Ammon's horn (tissue), 1 donor: ENCODE measurements at regions not wholly inside any gene's neighbourhood (a gene's known extent, or its start where the extent isn't known, plus 50 kb on each side); places are given as distances from the start of the nearest gene placed in this dataset.

Experiments used
- DNase-seq: peaks from one replicate; pipeline ENCODE4 v3.0.0-alpha.2; 2016; ENCODE audit warnings: low spot score

DNA sequence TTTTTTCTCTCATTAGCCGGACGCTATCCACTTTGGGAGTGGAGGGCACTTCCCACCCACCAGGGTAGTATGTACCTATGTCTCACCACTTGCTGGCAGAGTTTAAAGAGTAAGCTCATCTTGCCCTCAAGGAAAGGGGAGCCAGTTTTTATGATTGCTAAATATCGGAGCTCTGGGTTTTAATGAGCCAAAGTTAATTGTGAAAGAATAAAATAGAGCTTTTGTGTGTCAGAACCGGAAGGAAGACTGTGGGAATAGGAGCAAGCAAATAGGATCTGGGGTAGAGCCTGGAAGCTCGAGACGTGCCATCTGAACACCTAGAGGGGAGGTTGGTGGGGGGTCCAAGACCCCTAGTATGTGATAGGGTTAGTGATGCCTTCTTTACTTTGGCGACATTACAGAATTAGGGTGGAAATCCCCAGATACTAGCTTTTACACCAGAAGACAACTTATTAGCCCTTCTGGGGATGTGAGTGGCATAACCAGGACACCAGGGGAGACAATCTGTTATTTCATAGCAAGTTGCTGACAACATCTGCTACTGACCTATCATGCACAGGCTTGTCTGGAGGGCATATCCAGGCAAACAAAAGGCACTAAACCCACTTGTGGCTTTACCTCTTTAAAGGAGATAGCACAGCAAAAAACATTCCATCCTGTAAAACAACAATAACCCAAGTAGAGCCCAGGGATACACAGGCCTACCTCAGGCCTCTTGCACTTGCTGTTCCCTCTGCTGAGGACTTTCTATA lies 333.8 kb downstream of the ZNF621 start:
- no peak for DNase-seq

DNA sequence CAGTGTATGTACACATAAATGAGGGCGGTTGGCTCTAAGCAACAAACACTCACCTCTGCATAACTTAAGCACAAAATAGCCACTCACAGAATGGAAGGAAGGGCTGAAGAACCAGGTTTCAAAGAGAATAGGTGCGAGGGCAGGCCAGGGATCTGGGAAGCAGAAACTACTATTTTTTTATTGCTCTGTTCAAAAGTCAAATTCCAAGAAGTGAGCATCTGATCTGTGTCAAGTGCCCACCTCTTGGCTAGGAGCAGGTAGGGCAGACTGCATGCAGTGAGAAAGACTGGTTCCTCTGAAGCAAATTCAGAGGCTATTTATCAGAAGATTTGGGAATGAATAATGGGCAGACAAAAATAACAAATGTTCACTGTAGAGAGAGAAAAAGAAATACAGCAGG lies 336.4 kb upstream of the CTNNB1 start:
- DNase-seq: no peak

DNA sequence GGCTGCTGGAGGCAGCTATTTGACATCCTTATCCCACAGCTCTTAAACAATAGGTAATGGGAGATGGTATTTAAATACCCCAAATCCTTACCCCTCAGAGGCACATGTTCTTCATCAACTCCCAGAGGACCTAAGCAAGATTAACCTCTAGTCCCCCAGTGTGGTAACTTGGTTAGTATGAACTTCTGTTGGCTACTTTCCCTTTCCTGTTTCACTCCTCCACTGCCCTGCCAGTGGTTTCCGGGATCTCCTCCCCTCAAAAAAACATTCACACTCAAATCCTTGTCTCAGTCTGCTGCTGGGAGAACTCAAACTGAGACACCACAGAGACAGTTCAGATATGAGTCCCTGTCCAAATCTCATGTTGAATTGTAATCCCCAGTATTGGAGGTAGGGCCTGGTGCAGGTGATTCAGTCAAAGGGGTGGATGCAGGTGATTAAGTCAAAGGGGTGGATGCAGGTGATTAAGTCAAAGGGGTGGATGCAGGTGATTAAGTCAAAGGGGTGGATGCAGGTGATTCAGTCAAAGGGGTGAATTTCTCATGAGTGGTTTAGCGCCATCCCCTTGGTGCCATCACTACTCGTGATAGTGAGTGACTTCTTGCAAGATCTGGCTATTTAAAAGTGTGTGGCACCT lies 335.0 kb upstream of the CTNNB1 start:
- DNase-seq: no peak

DNA sequence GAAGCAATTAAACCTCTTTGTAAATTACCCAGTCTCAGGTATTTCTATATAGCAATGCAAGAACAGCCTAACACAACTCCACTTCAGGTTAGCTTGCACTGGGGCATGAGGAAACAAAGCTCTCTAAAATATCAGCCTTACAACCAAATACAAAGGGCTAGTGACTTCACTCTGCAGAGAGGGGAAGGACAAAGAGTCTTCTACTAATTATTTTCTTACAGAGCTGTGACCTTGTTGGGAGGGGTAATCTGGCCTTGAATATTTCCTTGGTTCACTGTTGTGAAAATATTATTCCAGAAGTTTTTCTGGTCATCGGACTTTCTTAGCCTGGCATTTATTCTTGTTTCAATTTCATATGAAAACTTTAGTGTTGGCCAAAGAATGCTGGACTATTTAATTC lies 334.4 kb upstream of the CTNNB1 start:
- DNase-seq: no peak

DNA sequence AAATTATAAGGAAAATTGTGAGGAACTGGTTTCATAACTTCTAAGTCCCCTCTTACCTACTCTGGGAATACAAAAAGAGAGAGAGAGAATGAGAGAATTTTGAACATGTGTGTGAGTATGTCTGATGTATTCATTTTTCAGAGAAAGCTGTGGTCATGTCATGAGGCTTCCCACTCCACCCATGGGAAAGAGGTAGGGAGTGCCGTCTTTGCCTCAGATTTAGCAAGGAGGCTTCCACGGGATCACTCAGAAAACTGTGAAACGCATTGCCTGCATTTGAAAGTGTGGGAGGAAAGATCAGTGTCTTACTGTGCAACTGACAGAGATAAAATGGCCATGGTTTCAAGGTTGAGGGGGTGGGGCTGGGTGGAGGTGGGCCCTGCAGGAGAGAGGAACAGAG lies 331.5 kb upstream of the CTNNB1 start:
- no peak for DNase-seq

DNA sequence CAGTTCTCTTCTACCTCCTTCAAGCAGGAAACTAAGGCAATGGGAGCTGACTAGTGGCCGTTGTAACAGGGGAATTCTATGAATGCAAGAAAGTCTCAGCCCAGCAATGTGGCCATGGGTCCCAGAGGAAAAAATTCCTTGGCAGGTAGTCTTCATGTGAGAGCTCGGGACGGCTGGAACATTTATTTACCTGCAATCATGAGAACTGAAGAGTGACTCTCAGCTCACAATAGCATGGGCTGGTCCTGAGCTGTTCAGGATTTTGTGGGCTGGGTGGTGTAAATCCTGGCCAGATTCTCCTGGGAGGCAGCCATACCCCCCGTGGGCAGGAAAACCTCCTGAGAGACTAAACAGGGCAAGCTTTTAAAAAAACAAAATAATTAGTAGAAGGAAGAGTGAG lies 330.3 kb upstream of the CTNNB1 start:
- no peak for DNase-seq

DNA sequence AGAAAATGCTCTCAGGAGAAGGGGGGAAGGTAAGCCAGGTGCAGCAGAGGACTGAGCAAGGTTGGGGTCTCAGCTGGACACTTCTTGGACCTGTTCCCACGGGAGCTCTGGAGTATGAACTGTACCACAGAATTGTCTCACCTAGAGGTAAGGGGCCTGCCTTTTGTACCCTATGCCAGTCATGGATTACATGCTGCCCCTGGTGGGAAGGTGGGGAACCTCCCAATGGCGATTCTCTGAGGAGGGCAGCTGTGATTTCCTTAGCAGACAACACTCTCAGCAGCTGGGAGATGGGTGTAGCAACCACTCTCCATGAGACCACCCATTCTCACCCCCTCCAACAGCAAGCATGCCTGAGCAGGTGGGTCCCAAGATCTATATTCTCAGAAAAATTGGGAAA lies 329.4 kb upstream of the CTNNB1 start:
- no peak for DNase-seq

DNA sequence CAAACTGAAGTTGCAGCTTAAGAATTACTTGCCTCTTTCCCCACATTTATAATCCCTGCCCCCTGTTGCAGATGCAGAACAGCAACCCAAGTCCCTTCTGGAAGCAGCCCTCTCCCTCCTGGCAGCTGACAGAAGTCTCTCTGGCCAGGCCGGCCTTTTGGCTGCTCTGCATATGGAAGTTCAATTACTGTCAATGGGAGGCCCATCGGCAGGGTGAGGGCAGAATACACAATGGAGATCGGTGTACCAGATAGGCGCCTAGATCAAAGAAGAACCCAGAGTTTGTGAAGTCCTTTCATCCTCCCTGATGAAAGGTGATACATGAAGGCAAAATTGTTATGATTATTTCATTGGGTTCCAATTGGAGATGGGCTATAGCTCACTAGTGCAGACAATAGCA lies 327.9 kb upstream of the CTNNB1 start:
- no peak for DNase-seq

DNA sequence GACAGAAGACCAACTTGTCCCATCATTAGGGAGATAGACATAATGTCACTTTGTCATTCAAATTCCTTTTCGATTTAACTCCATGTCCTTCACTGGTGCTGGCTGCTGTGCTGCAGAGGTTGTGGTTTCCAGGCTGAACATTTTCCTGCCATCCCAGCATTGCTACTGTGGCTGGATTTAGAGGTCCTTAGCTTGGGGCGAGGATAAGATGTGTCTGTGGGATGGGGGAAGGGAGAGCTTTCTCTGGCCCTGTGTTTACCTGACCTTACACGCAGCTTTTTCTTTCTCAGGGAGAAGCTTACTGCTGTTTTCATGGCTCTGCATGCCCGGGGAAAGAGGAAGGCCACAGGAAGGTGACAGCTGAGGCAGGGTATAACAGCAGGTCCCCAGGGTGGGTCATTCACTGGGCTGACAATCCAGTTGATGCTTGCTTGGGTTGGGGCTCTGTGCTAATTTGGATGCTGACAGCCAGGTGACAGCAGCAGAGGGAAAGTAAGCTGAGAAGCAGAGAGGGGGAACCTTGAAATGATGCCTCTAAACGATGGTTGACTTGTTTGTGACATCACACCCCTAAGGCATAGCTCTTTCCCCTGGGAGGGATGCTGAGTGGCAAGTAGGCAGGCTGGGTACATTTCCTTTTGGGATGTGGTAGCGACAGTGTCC lies 326.9 kb upstream of the CTNNB1 start:
- no peak for DNase-seq

DNA sequence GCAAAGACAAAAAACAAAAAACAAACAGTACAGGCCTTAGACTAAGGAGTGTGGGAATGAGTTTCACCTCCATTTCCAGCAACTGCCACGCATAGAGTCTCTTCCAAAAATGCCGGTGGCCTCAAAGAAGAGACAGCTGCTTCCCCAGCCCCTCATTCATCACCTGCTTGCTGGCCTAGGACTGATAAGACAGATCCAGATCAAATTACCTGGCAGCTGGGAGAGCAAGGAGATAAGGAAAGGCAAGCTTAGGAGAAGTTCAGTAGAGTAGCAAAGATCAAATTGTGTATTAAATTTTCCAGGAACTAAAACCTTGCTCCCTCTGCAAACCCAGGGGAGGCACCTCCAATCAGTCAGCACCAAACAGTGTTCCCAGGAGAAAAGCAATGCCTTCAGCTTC lies 325.8 kb upstream of the CTNNB1 start:
- no peak for DNase-seq

DNA sequence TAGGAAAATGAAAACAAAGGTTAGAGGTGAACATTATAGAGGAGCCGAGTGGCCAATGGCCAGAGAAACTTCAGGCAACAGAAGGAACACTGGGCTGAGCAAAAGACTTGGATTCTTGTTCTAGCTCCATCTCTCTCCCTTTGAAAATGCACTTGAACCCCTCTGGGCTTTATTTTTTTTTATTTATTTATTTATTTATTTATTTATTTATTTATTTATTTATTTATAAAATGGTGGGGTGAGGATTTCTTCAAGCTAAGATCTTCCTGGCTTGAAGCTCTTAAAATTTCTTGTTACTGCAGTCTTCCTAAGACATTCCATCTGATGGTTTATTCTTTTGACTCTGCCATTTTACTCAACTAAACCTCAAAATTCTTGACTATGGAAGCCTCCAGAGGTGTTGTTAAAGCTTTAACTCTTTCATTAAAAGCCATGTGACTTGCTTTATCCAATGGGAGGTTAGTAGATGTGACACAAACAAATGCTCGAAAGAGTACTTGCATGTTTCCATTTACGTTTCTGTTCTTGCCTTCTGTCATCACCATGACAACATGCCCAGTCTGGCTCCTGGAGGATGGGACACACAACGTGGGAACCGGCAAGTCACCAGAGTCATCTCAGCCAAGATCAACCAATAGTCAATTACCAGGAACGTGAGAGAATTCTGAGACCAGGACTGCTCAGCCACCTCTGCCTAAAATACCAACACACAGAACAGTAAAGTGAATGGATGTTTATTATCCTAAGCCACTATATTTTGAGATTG lies 325.2 kb upstream of the CTNNB1 start:
- DNase-seq: no peak

DNA sequence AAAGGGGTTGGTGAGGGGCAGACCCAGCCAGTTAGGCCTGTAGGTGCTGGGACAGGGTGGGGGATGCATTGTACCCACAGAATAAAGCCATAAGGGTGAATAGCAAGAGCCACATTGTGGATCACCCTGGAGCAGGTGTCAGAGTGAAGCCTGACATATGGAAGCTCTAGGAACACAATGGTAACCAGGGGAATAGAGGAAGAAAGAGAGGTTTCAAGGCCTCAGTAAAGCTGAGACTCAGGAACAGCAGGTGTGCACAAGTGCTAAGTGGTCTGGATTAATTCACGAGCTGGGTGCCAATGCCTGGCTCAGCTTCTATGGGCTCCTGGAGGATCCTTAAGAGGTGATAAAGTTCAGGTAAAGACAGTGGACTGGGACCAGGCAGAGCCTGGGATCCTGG lies 323.7 kb upstream of the CTNNB1 start:
- no peak for DNase-seq

DNA sequence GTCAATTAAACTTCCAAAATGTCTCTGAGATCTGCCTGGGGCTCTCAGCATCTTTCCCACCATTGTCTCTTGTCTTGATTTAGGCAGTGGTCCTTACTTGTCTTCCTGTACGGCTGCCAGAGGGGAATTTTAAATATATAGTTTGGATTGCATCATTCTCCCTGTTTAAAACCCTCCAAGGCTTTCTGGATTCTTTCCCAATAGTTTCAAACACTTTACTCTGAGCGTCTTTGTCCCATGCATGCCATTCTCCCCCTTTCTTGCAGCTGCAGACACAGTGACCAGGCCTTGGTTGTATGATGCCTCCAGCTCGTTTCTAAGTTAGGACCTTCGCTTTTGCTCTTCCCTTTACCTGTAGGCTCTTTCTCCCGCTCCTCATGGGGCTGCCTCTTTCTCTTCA lies 323.3 kb upstream of the CTNNB1 start:
- no peak for DNase-seq

DNA sequence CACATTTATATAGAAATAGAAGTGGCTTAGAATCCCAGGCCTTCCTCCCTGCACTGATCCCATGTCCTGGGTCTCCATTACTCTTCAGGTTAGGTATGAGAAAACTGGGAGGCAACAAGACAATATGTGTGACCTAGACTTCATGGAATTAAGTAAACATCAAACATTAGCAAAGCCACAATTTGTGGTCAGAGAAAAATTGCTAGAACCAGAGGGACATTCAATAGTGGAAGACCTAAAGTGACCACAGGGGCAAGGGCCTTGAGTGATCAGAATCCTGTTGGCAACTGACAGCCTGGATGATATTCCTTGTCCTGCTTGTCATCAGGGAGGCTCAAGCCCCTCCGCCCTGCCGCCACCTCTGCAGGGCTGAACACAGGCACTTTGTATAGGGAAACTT lies 322.8 kb upstream of the CTNNB1 start:
- no peak for DNase-seq

DNA sequence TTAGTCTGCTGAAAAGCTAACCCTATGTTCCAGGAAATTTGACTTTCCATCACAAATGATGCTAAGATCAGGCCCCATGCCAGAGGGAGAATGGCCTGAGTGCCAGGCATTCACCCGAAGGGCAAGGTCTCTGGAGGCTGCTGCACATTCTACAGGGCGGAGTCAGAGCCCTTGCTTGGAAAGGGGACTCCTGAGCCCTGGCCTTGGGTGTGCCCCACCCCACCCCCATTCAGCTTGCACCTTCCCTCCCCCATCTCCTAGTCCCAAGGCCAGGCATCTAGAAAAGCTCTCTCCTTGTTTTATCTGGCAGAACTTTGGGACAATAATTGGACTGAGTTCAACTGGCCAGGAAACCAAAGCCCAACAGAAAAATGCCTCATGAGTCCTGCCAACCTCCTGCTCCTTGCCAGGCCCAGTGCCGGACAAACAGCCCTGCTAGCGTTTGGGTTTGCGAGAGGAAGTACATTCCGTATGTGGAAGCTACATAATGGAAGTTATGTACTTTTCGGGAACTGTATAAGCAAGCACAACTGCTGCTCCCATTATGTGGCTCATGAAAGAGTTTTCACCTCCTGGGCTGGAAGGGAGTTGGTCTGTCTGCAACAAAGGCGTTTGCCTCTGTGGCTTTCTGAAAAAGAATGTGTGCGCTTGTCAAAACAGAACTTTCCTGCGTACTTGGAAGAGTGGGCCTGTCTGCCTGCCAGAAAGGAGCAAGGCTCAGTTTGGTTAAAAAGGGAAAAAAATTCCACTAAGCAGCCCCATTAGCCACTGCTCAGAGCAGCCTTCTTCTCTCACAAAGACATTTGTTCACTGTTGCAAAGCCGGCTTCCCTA lies 321.5 kb upstream of the CTNNB1 start:
- DNase-seq: peak; percentile 81

DNA sequence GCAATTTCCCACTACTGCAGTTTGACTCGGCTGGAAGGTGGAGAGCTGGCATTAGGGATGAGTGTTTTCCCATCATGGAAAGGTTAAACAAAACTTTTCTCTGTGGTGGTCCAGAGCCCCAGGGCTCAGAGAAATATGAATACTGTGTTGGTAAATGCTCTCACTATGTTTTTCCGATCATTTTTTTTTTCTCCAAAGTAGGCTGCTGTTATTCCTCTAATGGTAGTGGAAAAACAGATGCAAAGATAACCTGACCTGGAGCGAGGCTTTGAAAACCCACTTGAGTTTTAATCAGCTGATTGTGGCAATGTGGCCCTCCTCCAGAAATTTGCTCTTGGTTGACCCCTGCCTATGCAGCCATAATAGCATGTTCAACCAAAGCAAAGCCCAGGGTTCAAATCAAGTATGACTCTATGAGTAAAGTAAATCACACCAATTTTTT lies 320.8 kb upstream of the CTNNB1 start:
- no peak for DNase-seq

DNA sequence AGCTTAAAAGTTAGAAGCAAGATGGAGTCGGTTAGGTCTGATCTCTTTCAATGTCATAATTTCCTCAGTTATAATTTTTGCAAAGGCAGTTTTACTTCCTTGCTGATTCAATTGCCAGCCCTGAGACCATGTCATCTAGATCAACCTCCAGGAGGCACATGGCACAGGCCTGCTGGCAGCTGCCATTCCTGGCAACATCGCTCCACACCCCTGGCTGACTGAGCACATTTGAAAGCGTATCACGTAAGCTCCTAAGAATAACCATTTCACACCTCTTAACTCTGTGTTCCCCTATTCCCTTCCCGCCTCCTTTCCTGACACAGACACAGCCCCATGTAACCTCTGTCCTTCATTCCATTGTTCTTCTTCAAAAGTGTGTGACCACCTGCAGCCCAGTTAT lies 313.9 kb upstream of the CTNNB1 start:
- DNase-seq: no peak

DNA sequence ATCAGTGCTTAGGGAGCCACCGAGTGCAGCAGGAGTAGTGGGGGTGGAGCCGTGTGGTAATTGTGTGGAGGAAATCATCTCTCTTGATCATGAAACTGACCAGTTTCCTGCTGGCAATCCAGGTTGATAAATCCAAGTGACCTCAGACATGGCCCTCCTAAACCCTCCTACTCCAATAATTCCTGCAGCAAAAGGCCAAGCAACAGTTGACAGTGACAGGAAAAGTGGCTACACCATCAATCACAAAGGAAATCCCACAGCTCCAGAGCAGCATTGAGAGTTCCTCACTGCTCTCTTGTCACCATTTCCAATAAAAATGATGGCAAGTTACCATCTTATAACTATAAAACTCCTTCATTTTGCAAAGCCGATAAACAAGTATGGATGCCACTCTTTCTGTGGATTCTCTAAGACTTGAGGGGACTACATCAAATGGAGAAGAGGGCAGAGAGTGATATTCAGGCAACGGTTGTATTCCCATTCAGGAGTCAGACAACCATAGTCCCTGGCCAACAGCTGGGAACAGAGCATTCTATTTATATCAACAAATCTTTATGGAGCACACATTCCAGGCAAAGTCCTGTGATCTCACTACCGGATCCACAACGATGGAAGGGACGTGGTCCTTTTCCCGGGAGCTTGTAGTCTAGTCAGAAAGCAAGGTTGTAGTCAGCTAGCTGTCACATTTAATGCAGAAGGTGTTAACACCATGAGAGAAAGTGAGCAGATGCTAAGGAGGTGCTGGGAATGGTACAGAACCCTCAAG lies 312.5 kb upstream of the CTNNB1 start:
- no peak for DNase-seq

DNA sequence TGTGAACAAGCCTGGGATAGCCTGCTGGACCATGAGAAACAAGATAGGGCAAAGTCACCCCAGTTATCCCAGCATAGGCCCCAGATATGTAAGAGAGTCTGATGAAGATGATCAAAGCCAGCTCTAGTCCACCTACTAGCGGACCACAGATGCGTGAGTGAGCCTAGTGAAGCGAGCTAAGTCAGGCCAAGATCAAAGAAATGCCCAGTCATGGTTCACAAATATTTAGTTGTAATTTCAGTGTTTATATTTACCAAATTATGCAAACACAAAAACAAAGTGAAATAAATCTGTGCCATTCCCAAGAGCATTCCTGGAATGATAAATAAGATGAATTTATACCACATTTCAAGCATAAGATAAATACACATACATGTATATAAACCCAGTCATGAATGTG lies 308.1 kb upstream of the CTNNB1 start:
- DNase-seq: no peak

DNA sequence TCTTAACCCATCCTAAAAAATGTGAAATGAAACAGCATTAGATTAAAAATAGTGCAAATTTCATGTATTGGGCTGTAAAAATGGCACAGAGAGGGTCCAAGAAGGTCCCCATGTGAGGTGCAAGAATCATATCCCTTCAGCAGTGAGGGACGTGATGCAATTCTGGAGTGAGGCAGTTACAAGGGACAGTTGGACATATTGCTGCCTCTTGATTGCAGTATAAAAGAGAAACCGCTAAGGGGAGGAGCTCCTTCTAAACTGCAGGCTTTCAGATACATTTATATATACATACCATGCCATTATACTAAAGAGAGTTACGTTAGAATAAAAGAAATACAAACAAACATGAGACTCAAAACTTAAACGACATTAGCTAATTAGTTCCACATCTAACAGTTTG lies 304.2 kb upstream of the CTNNB1 start:
- no peak for DNase-seq

DNA sequence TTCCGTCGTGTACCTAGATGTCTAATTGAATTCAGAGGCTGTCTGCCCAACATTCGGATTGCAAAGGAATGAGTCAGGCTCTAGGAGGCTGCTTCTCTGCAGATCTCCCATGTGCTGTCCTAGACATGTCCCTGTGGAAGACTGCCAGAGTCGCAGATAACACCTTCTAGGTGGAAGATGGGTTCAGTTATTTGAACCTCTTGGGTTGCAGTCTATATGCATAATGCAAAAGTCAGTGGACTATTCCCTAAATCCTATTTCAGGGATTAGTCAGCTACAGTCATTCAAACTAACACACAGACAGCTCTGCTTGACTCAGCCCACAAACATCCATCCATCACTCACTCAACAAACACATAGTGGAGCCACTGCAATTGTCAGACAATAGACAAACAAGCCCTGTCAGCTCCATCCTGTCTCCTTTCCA lies 300.0 kb upstream of the CTNNB1 start:
- no peak for DNase-seq
